ENCODE measurements at regions not wholly inside any gene's neighbourhood (a gene's known extent, or its start where the extent isn't known, plus 50 kb on each side); places are given as distances from the start of the nearest gene placed in this dataset.
A peak's percentile ranks its signal among the peaks of the same experiment; 100 is the strongest.

DNA sequence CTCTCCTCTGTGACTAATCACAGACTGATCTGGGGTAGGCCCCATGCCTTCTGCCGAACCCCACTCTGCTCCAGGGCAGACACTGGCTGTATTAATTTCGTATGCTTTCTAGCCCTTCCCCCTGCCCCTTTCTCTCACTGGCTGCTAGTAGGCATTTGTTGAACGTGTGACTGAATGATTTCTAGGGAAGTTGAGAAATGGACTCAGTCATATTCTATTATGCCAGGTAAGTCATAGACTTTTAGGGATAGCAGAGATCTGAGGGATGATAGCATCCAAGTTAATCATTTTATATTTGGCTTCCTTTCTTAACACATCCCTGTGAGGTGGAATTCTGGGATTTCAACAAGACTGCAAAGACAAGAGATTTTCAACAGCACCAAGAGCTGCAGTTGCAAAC lies 166.4 kb downstream of the FGF9 start:
- no peak overlapping the region for H3K4me3 Mint-ChIP-seq (ENCODE audit: unreplicated experiment)

DNA sequence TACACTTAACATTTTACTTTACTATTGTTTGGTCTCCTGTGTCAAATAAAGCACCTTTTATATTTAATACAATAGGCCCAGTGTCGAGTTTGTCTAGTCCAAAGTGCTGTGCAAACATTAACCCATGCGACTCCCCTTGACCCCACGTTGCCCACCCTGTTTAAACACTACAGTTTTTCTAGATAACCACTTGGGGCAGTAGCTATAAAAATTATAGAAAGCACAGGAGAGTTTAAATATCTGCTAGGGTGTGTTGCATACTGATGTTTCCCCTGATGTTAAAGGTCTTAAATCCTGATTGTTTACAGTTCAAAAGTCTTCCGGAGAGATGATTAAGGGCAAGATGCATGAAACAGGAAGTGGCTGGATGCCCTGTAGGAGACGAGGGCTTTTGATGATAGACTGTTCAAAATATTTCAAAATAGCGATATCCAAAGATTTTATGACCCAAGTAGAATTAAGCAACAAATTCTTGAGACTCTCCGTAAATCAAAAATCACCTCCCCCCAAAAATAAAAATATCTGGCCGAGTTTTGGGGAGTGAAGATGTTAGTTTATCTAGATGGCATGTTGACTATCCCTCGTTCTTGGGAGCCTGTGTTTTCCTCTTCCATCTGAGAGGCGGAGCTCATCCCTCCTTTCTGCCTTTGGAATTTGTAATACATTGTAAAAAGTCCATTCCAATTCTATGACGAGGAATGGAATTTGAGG lies 167.1 kb downstream of the FGF9 start:
- Mint-ChIP-seq H3K9me3 (ENCODE audit: unreplicated experiment) (no peaks in the 10 kb centered on the region), H3K4me1 (ENCODE audit: low read depth, unreplicated experiment) (peaks cover 10% of the 10 kb centered on the region), H3K36me3 (ENCODE audit: low read depth, unreplicated experiment) (no peaks in the 10 kb centered on the region), H3K27me3 (ENCODE audit: low read depth, unreplicated experiment) (no peaks in the 10 kb centered on the region), H3K4me3 (ENCODE audit: unreplicated experiment) (no peak overlapping the region), H3K27ac (ENCODE audit: unreplicated experiment) (peak overlapping the region; percentile 2)
- no peak overlapping the region for H3K9ac ChIP-seq (ENCODE audit: low read length)
- no peaks in the 10 kb centered on the region for H4K20me1 ChIP-seq (ENCODE audit: insufficient read depth, low read length)
- no peaks in the 10 kb centered on the region for H3K4me1 ChIP-seq (ENCODE audit: insufficient read depth, low read length)
- H3K4me2 ChIP-seq (ENCODE audit: low read length) = no peak overlapping the region
- H3K9me3 ChIP-seq (ENCODE audit: insufficient read depth, low read depth, low read length) = peaks cover 4% of the 10 kb centered on the region
- H2AFZ ChIP-seq (ENCODE audit: low read depth, low read length) = no peak overlapping the region
- no peak overlapping the region for H3K27ac ChIP-seq (ENCODE audit: low read depth, low read length)
- no peak for DNase-seq (ENCODE audit: low read depth)
- H3K79me2 ChIP-seq (ENCODE audit: insufficient read depth, low read length) = no peaks in the 10 kb centered on the region
- H3K36me3 ChIP-seq (ENCODE audit: insufficient read depth, low read length) = no peaks in the 10 kb centered on the region
- H3K4me3 ChIP-seq (ENCODE audit: insufficient read depth, low read depth, low read length) = no peak overlapping the region
- H3K27me3 ChIP-seq (ENCODE audit: insufficient read depth, low read length) = no peaks in the 10 kb centered on the region
- no peak for FAIRE-seq
- no peak for TF ChIP-seq EZH2 (IDR thresholded peaks at IDR 0.05; ENCODE audit: insufficient read depth, low read length)
- TF ChIP-seq CTCF (IDR thresholded peaks at IDR 0.05; ENCODE audit: insufficient read depth, low read depth, low read length) = no peak

More for the DNA sequence above, 166.4 kb downstream of the FGF9 start:
- Histone ChIP-seq H2AFZ (ENCODE audit: low read depth, low read length) (no peak overlapping the region), H3K36me3 (ENCODE audit: insufficient read depth, low read length) (no peaks in the 10 kb centered on the region), H3K9ac (ENCODE audit: low read length) (no peak overlapping the region), H4K20me1 (ENCODE audit: insufficient read depth, low read length) (no peaks in the 10 kb centered on the region), H3K4me1 (ENCODE audit: insufficient read depth, low read length) (no peaks in the 10 kb centered on the region), H3K27ac (ENCODE audit: low read depth, low read length) (no peak overlapping the region), H3K4me3 (ENCODE audit: insufficient read depth, low read depth, low read length) (no peak overlapping the region), H3K79me2 (ENCODE audit: insufficient read depth, low read length) (no peaks in the 10 kb centered on the region), H3K4me2 (ENCODE audit: low read length) (no peak overlapping the region), H3K27me3 (ENCODE audit: insufficient read depth, low read length) (no peaks in the 10 kb centered on the region), H3K9me3 (ENCODE audit: insufficient read depth, low read depth, low read length) (peaks cover 4% of the 10 kb centered on the region)
- no peaks in the 10 kb centered on the region for H3K9me3 Mint-ChIP-seq (ENCODE audit: unreplicated experiment)
- no peak for FAIRE-seq
- H3K36me3 Mint-ChIP-seq (ENCODE audit: low read depth, unreplicated experiment) = no peaks in the 10 kb centered on the region
- no peaks in the 10 kb centered on the region for H3K27me3 Mint-ChIP-seq (ENCODE audit: low read depth, unreplicated experiment)
- TF ChIP-seq EZH2 (IDR thresholded peaks at IDR 0.05; ENCODE audit: insufficient read depth, low read length) (no peak), CTCF (IDR thresholded peaks at IDR 0.05; ENCODE audit: insufficient read depth, low read depth, low read length) (no peak)
- peaks cover 10% of the 10 kb centered on the region for H3K4me1 Mint-ChIP-seq (ENCODE audit: low read depth, unreplicated experiment)
- no peak overlapping the region for H3K27ac Mint-ChIP-seq (ENCODE audit: unreplicated experiment)
- no peak for DNase-seq (ENCODE audit: low read depth)

- TF ChIP-seq CTCF (IDR thresholded peaks at IDR 0.05; ENCODE audit: insufficient read depth, low read depth, low read length) = no peak
- no peak for TF ChIP-seq EZH2 (IDR thresholded peaks at IDR 0.05; ENCODE audit: insufficient read depth, low read length)
- Histone ChIP-seq H3K79me2 (ENCODE audit: insufficient read depth, low read length) (no peaks in the 10 kb centered on the region), H3K4me1 (ENCODE audit: insufficient read depth, low read length) (no peaks in the 10 kb centered on the region), H3K4me2 (ENCODE audit: low read length) (no peak overlapping the region), H3K27me3 (ENCODE audit: insufficient read depth, low read length) (no peaks in the 10 kb centered on the region), H2AFZ (ENCODE audit: low read depth, low read length) (no peak overlapping the region), H3K4me3 (ENCODE audit: insufficient read depth, low read depth, low read length) (no peak overlapping the region), H3K9me3 (ENCODE audit: insufficient read depth, low read depth, low read length) (peaks cover 7% of the 10 kb centered on the region), H3K27ac (ENCODE audit: low read depth, low read length) (no peak overlapping the region), H3K36me3 (ENCODE audit: insufficient read depth, low read length) (no peaks in the 10 kb centered on the region), H3K9ac (ENCODE audit: low read length) (no peak overlapping the region), H4K20me1 (ENCODE audit: insufficient read depth, low read length) (no peaks in the 10 kb centered on the region)
- Mint-ChIP-seq H3K4me1 (ENCODE audit: low read depth, unreplicated experiment) (no peaks in the 10 kb centered on the region), H3K36me3 (ENCODE audit: low read depth, unreplicated experiment) (no peaks in the 10 kb centered on the region), H3K27me3 (ENCODE audit: low read depth, unreplicated experiment) (peaks cover 4% of the 10 kb centered on the region), H3K9me3 (ENCODE audit: unreplicated experiment) (peaks cover 2% of the 10 kb centered on the region), H3K27ac (ENCODE audit: unreplicated experiment) (no peak overlapping the region), H3K4me3 (ENCODE audit: unreplicated experiment) (no peak overlapping the region)
- FAIRE-seq (no peak), DNase-seq (ENCODE audit: low read depth) (no peak)
Observed at GRCh38 chr13:21846605-21847004, 175.7 kb downstream of the FGF9 start.
